Left lung (tissue), 4 donors: ENCODE measurements at regions not wholly inside any gene's neighbourhood (a gene's known extent, or its start where the extent isn't known, plus 50 kb on each side); places are given as distances from the start of the nearest gene placed in this dataset.

Source experiments
- ATAC-seq: fragments of 200-7000 bp; cut with Tn5 transposase; one replicate; pipeline ENCODE4 v1.9.1; 2020; ENCODE audit warnings: moderate library complexity
- DNase-seq, 4 donors: peaks; one replicate each; pipeline ENCODE4 v3.0.0-alpha.2; 2013 to 2020
- H3K27ac ChIP-seq, 2 donors: fragments of 200-600 bp; sonication (generic) in 1 of 2; one replicate each; pipeline versions ENCODE4 v1.5.0 to v1.8.0; 2020 to 2021
- H3K27me3 ChIP-seq, 2 donors: fragments of 200-600 bp; sonication (generic) in 1 of 2; one replicate each; pipeline versions ENCODE4 v1.5.0 to v1.8.0; 2020 to 2021
- H3K36me3 ChIP-seq, 2 donors: fragments of 200-600 bp; sonication (generic) in 1 of 2; one replicate each; pipeline versions ENCODE4 v1.5.0 to v1.8.0; 2020 to 2021
- H3K4me1 ChIP-seq, 2 donors: fragments of 200-600 bp; one replicate each; pipeline ENCODE4 v1.8.0; 2021
- H3K4me3 ChIP-seq, 2 donors: fragments of 200-600 bp; sonication (generic) in 1 of 2; one replicate each; pipeline versions ENCODE4 v1.5.0 to v1.8.0; 2020 to 2021; ENCODE audit warnings: mild to moderate bottlenecking in 1 of 2
- H3K9me3 ChIP-seq, 2 donors: fragments of 200-600 bp; sonication (generic) in 1 of 2; one replicate each; pipeline versions ENCODE4 v1.5.0 to v1.8.0; 2020 to 2021
- CTCF ChIP-seq, 2 donors: fragments of 200-600 bp; sonication (generic) in 1 of 2; IDR thresholded peaks; one replicate each; pipeline versions ENCODE4 v1.5.0 to v1.8.0; 2021; ENCODE audit warnings: antibody characterized with exemption in 2 of 2
- intact Hi-C, 2 donors: fragments of 100-400 bp; cut with DNase I; formaldehyde crosslinking; loops; one replicate each; pipeline versions ENCODE4 v1.11.2 to v1.14.2; 2022
- donor health status: DM: no; HTN: yes; CAD: no.
- donor health status: DM: no; HTN: no; CAD: no.

GRCh38 chr1:212549503-212550017, 59.0 kb upstream of the ATF3 start:
- Histone ChIP-seq H3K9me3 (no peaks in the 10 kb centered on the region), H3K36me3 (no peaks in the 10 kb centered on the region), H3K27me3 (peaks cover 0 to 7% of the 10 kb centered on the region in 2 donors), H3K27ac (no peak overlapping the region), H3K4me1 (no peaks in the 10 kb centered on the region), H3K4me3 (no peak overlapping the region)
- intact Hi-C loops, result no loop called here
- DNase-seq, result no peak
- TF ChIP-seq CTCF (IDR thresholded peaks at IDR 0.05), result no peak
- no peak for ATAC-seq

GRCh38 chr1:212551929-212552328, 56.6 kb upstream of the ATF3 start:
- intact Hi-C loops, result no loop called here

GRCh38 chr1:212553676-212554075, 54.9 kb upstream of the ATF3 start:
- Histone ChIP-seq H3K27ac (no peak overlapping the region), H3K9me3 (no peaks in the 10 kb centered on the region), H3K36me3 (no peaks in the 10 kb centered on the region), H3K27me3 (peaks cover 0 to 7% of the 10 kb centered on the region in 2 donors), H3K4me1 (peaks cover 0 to 3% of the 10 kb centered on the region in 2 donors), H3K4me3 (no peak overlapping the region)
- intact Hi-C loops, result no loop called here
- TF ChIP-seq CTCF (IDR thresholded peaks at IDR 0.05), result no peak
- ATAC-seq (no peak), DNase-seq (no peak)

More at GRCh38 chr1:212551929-212552328, 56.6 kb upstream of the ATF3 start:
- Histone ChIP-seq H3K9me3 (no peaks in the 10 kb centered on the region), H3K27me3 (peaks cover 0 to 7% of the 10 kb centered on the region in 2 donors), H3K4me1 (no peaks in the 10 kb centered on the region), H3K36me3 (no peaks in the 10 kb centered on the region), H3K27ac (no peak overlapping the region), H3K4me3 (no peak overlapping the region)
- ATAC-seq, result no peak
- no peak for TF ChIP-seq CTCF (IDR thresholded peaks at IDR 0.05)
- no peak for DNase-seq

GRCh38 chr1:212554401-212554800, 54.2 kb upstream of the ATF3 start:
- ATAC-seq, result no peak
- TF ChIP-seq CTCF (IDR thresholded peaks at IDR 0.05), result no peak
- intact Hi-C loops, result no loop called here

GRCh38 chr1:212555426-212555825, 53.1 kb upstream of the ATF3 start:
- Histone ChIP-seq H3K4me3 (no peak overlapping the region), H3K4me1 (peaks cover 0 to 9% of the 10 kb centered on the region in 2 donors), H3K27ac (no peak overlapping the region), H3K36me3 (no peaks in the 10 kb centered on the region), H3K9me3 (no peaks in the 10 kb centered on the region), H3K27me3 (no peaks in the 10 kb centered on the region)
- ATAC-seq (no peak), DNase-seq (no peak)
- intact Hi-C loops, result no loop called here
- no peak for TF ChIP-seq CTCF (IDR thresholded peaks at IDR 0.05)

More at GRCh38 chr1:212554401-212554800, 54.2 kb upstream of the ATF3 start:
- Histone ChIP-seq H3K4me3 (no peak overlapping the region), H3K27ac (no peak overlapping the region), H3K27me3 (peaks cover 0 to 7% of the 10 kb centered on the region in 2 donors), H3K4me1 (peaks cover 0 to 7% of the 10 kb centered on the region in 2 donors), H3K9me3 (no peaks in the 10 kb centered on the region), H3K36me3 (no peaks in the 10 kb centered on the region)
- DNase-seq, result no peak
